SK-N-SH treated with all-trans-retinoic acid at 6 μM for 48 hours (cell line): ENCODE measurements at regions not wholly inside any gene's neighbourhood (a gene's known extent, or its start where the extent isn't known, plus 50 kb on each side); places are given as distances from the start of the nearest gene placed in this dataset.

ENCODE experiments used
- CREB5 ChIP-seq: fragments of 250-450 bp; sonication (Bioruptor Pico); IDR thresholded peaks from 2 replicates; pipeline ENCODE4 v1.5.1; 2020; ENCODE audit warnings: low read depth, mild to moderate bottlenecking, moderate library complexity
- CSDC2 ChIP-seq: fragments of 250-450 bp; sonication (Bioruptor Pico); IDR thresholded peaks from 2 replicates; pipeline ENCODE4 v1.5.0; 2020; ENCODE audit warnings: mild to moderate bottlenecking, moderate library complexity
- ZFP30 ChIP-seq: fragments of 450-650 bp; formaldehyde crosslinking; IDR thresholded peaks from 2 replicates; pipeline ENCODE4 v1.5.0; 2022; ENCODE audit warnings: mild to moderate bottlenecking, moderate library complexity
- ZNF8 ChIP-seq: fragments of 450-650 bp; formaldehyde crosslinking; IDR thresholded peaks from 2 replicates; pipeline ENCODE4 v1.5.0; 2020; ENCODE audit warnings: mild to moderate bottlenecking, moderate library complexity

- no peak for TF ChIP-seq ZFP30 (CRISPR knock-in tag)
- no peak for TF ChIP-seq ZNF8 (CRISPR knock-in tag)
- TF ChIP-seq CSDC2 (CRISPR knock-in tag), result no peak
- no peak for TF ChIP-seq CREB5 (CRISPR knock-in tag)
These were observed 802.8 kb upstream of the CXADR start for GRCh38 chr21:16709866-16710550.
